Fibroblast of the aortic adventitia (primary cell): ENCODE measurements at regions not wholly inside any gene's neighbourhood (a gene's known extent, or its start where the extent isn't known, plus 50 kb on each side); places are given as distances from the start of the nearest gene placed in this dataset.
"Not testable (repeated sequence)": the region's sequence is repeated elsewhere in the genome, so short reads cannot be mapped to it uniquely, and the experiment has no call there.

Experiments
- DNase-seq: peaks from one replicate; pipeline ENCODE4 v3.0.0-alpha.2; 2010; ENCODE audit warnings: low read depth
- H3K4me3 ChIP-seq: 2 replicates; pipeline ENCODE4 v1.5.1; 2011; ENCODE audit warnings: low read depth, mild to moderate bottlenecking, control low read depth, low read length, moderate library complexity
- TF ChIP-seq, protein P1 (sequence below): IDR thresholded peaks from 2 replicates; pipeline ENCODE4 v1.5.1; 2011; ENCODE audit warnings: mild to moderate bottlenecking, low read length, control low read depth, inconsistent platforms; ENCODE audit not compliant: insufficient read depth

DNA sequence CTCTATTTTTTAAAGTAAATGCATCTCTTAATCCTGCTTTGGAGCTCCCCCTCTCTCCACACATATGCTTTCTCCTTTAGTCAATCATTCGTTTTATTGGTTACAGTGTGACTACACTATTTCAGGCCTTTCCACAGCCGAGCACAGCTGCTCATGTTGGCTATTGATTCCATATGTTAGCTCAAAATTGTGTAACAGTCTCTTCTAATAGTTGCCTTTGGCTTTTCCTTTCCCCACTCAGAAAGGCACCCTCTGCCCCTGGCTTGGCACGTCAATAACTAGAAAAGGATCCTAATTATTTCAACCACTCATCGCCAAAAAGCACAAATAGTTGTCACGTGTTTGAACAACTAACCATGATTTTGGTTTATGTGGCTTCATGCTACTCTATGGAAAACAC is 410.3 kb upstream of the SLC35B3 start:
- no peak overlapping the region for H3K4me3 ChIP-seq
- DNase-seq: no peak
- TF ChIP-seq, protein P1, sequence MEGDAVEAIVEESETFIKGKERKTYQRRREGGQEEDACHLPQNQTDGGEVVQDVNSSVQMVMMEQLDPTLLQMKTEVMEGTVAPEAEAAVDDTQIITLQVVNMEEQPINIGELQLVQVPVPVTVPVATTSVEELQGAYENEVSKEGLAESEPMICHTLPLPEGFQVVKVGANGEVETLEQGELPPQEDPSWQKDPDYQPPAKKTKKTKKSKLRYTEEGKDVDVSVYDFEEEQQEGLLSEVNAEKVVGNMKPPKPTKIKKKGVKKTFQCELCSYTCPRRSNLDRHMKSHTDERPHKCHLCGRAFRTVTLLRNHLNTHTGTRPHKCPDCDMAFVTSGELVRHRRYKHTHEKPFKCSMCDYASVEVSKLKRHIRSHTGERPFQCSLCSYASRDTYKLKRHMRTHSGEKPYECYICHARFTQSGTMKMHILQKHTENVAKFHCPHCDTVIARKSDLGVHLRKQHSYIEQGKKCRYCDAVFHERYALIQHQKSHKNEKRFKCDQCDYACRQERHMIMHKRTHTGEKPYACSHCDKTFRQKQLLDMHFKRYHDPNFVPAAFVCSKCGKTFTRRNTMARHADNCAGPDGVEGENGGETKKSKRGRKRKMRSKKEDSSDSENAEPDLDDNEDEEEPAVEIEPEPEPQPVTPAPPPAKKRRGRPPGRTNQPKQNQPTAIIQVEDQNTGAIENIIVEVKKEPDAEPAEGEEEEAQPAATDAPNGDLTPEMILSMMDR: no peak

- TF ChIP-seq, protein P1: no peak
- no peak overlapping the region for H3K4me3 ChIP-seq
- no peak for DNase-seq
Observed at GRCh38 chr6:8844968-8845367, 409.6 kb upstream of the SLC35B3 start.

GRCh38 chr6:8839626-8840025 is 404.3 kb upstream of the SLC35B3 start:
- H3K4me3 ChIP-seq: no peak overlapping the region
- DNase-seq: no peak
- TF ChIP-seq, protein P1: no peak

DNA sequence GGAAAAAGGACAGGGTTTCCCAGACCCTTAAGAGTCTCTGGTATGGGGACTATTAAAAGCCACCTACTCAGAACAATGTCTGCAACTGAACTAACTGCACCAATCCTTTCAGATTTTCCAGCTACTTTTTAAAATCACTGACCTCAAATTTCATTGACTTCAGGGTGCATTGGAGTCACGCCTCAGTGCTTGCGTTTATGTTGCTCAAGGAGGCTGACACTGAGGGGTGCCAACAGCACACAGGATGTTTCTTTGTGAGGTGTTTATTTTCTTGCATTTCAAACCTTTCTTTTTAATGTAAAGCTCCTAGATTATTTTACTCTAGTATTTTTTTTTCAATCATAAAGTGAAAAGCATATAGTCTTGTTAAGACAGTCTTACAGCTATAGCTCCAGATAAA is 402.0 kb upstream of the SLC35B3 start:
- TF ChIP-seq, protein P1: no peak
- no peak overlapping the region for H3K4me3 ChIP-seq
- DNase-seq: no peak

DNA sequence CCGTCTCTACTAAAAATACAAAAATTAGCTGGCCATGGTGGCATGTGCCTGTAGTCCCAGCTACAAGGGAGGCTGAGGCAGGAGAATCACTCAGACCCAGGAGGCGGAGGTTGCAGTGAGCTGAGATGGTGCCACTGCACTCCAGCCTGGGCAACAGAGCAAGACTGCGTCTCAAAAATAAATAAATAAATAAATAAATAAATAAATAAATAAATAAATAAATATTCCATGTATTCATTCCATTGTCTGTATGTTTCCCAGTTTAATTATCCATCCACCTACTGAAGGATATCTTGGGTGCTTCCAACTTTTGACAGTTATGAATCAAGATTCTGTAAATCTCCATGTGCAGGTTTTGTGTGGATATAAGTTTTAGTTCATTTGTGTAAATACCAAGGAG is 397.4 kb upstream of the SLC35B3 start:
- not testable (repeated sequence) for H3K4me3 ChIP-seq, DNase-seq

GRCh38 chr6:8831366-8832152 is 396.2 kb upstream of the SLC35B3 start:
- no peak for DNase-seq
- TF ChIP-seq, protein P1: no peak
- no peak overlapping the region for H3K4me3 ChIP-seq

- TF ChIP-seq, protein P1: no peak
- DNase-seq: no peak
- H3K4me3 ChIP-seq: no peak overlapping the region
Observed at GRCh38 chr6:8830794-8831193, 395.4 kb upstream of the SLC35B3 start.
